Ovary (tissue), 7 donors: ENCODE measurements at regions not wholly inside any gene's neighbourhood (a gene's known extent, or its start where the extent isn't known, plus 50 kb on each side); places are given as distances from the start of the nearest gene placed in this dataset.

Experiments
- DNase-seq, 5 donors: peaks; one replicate each; pipeline ENCODE4 v3.0.0-alpha.2; 2019 to 2020
- H3K27ac ChIP-seq, 2 donors: fragments of 200-600 bp; one replicate each; pipeline versions ENCODE4 v1.5.1 to v1.8.0; 2019 to 2022
- H3K27me3 ChIP-seq: fragments of 200-600 bp; one replicate; pipeline ENCODE4 v1.8.0; 2022
- H3K36me3 ChIP-seq: fragments of 200-600 bp; sonication (generic); one replicate; pipeline ENCODE4 v1.5.1; 2019
- H3K4me1 ChIP-seq: one replicate; pipeline ENCODE4 v1.8.1; 2013; ENCODE audit warnings: mild to moderate bottlenecking, moderate library complexity; ENCODE audit not compliant: insufficient read depth
- H3K4me3 ChIP-seq: fragments of 200-600 bp; sonication (generic); one replicate; pipeline ENCODE4 v1.5.1; 2017
- H3K9me3 ChIP-seq, 2 donors: fragments of 200-600 bp in 1 of 2; sonication (generic) in 1 of 2; one replicate each; pipeline versions ENCODE4 v1.5.1 to v1.8.1; 2013 to 2019; ENCODE audit warnings: mild to moderate bottlenecking in 1 of 2, moderate library complexity in 1 of 2
- EP300 ChIP-seq: sonication (generic); formaldehyde crosslinking; IDR thresholded peaks from one replicate; pipeline ENCODE4 v1.6.1; 2017; ENCODE audit warnings: antibody characterized with exemption
- POLR2A ChIP-seq: fragments of 450-650 bp; IDR thresholded peaks from one replicate; pipeline ENCODE4 v1.6.1; 2017; ENCODE audit warnings: antibody characterized with exemption, mild to moderate bottlenecking, moderate library complexity
- WGBS, 3 donors: extraction: QIAGEN DNeasy Blood & Tissue Kit in 1 of 3; methylation state at CpG; one replicate each; pipeline versions ENCODE4 v1.1.5 to v1.1.7; 2013 to 2017; 5-methylcytosine and 5-hydroxymethylcytosine counted together
- intact Hi-C, 4 donors: fragments of 100-400 bp; cut with DNase I; formaldehyde crosslinking; loops; one replicate each; pipeline versions ENCODE4 v1.11.0 to v1.15.1; 2022 to 2023
- TF ChIP-seq, protein P1 (sequence below), 3 donors: fragments of 450-650 bp in 2 of 3; fragments of 200-600 bp in 1 of 3; IDR thresholded peaks; one replicate each; pipeline versions ENCODE4 v1.5.1 to v1.8.0; 2016 to 2022; ENCODE audit warnings: antibody characterized with exemption in 3 of 3, mild to moderate bottlenecking in 1 of 3
- donor health status: DM: no; HTN: no; CAD: no; lungs with moderate emphysema.
- donor health status: DM: no; HTN: no; CAD: no.
- donor health status: Bipolar disorder and iron deficiency.
- donor health status: DM: no; HTN: no; CAD: no.
- donor health status: DM: yes; HTN: yes; CAD: no.

DNA sequence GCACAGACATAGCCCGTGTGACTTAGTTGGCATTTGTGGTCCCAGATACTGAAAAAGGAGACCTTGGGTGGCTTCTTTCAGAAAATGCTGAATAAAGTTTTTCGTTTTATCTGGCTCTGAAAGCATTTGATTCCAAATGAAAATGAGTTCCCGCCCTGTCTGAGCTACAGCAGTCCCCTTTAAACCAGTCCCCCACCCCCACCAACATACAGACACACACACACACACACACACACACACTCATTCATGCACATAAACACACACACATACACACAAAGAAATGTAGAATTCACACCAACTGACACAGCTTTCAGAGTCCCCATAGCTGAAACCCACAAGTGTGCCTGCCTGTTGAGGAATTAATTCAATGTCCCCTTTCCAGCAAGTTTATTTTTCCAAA lies 97.0 kb upstream of the SMARCA2 start:
- Histone ChIP-seq H3K27me3 (no peaks in the 10 kb centered on the region), H3K4me1 (no peaks in the 10 kb centered on the region), H3K4me3 (no peak overlapping the region), H3K36me3 (no peaks in the 10 kb centered on the region), H3K27ac (no peak overlapping the region), H3K9me3 (no peaks in the 10 kb centered on the region)
- 45 to 60% (median 49%) methylated on average over 3 of the region's 3 CpGs for WGBS, 3 donors
- no peak for DNase-seq
- intact Hi-C loops: no loop called here
- no peak for TF ChIP-seq EP300
- TF ChIP-seq POLR2A: no peak
- TF ChIP-seq, protein P1, sequence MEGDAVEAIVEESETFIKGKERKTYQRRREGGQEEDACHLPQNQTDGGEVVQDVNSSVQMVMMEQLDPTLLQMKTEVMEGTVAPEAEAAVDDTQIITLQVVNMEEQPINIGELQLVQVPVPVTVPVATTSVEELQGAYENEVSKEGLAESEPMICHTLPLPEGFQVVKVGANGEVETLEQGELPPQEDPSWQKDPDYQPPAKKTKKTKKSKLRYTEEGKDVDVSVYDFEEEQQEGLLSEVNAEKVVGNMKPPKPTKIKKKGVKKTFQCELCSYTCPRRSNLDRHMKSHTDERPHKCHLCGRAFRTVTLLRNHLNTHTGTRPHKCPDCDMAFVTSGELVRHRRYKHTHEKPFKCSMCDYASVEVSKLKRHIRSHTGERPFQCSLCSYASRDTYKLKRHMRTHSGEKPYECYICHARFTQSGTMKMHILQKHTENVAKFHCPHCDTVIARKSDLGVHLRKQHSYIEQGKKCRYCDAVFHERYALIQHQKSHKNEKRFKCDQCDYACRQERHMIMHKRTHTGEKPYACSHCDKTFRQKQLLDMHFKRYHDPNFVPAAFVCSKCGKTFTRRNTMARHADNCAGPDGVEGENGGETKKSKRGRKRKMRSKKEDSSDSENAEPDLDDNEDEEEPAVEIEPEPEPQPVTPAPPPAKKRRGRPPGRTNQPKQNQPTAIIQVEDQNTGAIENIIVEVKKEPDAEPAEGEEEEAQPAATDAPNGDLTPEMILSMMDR (IDR thresholded peaks at IDR 0.05): no peak

DNA sequence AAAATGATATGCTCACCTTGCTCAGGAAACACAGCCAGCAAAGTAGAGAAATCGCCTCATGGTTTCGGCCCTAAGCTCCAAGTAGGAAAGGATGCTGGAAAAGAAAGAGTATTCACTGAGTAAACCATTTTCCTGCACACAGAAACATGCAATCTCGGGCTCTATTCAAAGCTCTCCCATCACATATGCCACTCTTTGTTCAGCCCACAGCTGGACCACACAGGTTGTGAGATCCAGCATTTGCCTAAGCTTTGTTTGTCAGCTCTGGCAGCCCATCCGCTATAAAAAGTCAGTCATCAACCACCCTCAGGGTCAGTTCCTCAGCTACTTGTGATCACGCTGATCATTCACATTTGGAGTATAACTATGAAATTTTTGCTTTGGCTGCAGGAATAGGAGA lies 96.5 kb upstream of the SMARCA2 start:
- no peak for TF ChIP-seq EP300
- TF ChIP-seq, protein P1 (IDR thresholded peaks at IDR 0.05): no peak
- TF ChIP-seq POLR2A: no peak
- H3K4me3 ChIP-seq: no peak overlapping the region
- intact Hi-C loops: no loop called here
- no peaks in the 10 kb centered on the region for H3K9me3 ChIP-seq
- H3K27me3 ChIP-seq: no peaks in the 10 kb centered on the region
- no peaks in the 10 kb centered on the region for H3K36me3 ChIP-seq
- DNase-seq: no peak
- no peaks in the 10 kb centered on the region for H3K4me1 ChIP-seq
- WGBS, 3 donors: 62 to 80% (median 63%) methylated on average over 5 of the region's 5 CpGs
- no peak overlapping the region for H3K27ac ChIP-seq

DNA sequence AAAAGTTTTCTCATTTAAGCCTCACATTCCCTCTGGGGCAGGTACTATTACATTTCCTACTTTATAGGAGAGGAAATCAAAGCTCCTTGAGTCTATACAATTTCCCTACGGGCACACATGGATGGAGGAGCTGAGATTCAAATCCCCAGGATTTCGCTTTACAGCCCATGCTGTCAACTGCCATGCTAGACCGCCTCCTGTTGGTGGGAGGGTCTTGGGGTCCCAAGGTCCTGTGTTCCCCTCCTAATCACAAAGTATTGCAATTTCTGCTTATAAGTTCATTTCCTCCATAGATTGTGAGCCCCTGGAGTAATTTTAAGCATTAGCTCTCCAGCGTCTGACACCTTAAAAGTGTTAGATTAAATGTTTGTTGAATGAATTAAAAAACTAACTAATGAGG lies 95.9 kb upstream of the SMARCA2 start:
- no peak for TF ChIP-seq EP300
- TF ChIP-seq, protein P1 (IDR thresholded peaks at IDR 0.05): no peak
- no peak overlapping the region for H3K27ac ChIP-seq
- H3K9me3 ChIP-seq: no peaks in the 10 kb centered on the region
- no peak for DNase-seq
- intact Hi-C loops: no loop called here
- no peaks in the 10 kb centered on the region for H3K4me1 ChIP-seq
- no peaks in the 10 kb centered on the region for H3K36me3 ChIP-seq
- no peaks in the 10 kb centered on the region for H3K27me3 ChIP-seq
- H3K4me3 ChIP-seq: no peak overlapping the region
- 88 to 95% (median 92%) methylated on average over 4 of the region's 4 CpGs for whole genome bisulfite sequencing, 3 donors

DNA sequence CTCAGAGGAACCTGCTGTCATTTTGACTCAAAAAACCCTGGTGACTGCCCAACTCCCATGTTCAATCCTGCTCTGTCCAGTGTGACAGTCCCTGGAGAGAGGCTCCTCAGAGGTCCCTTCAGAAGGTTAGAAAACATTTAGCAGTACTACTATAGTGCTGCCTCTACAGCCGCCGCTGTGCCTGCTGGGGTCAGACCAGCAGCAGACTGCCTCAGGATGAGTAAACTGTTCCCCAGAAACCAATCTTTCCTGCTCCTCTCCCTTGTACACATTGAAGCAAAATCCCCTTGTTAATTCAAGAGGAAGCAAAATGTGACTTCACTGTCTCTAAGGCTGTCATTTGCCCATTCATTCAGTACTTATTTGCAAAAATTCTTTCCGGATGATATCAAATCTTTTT lies 94.8 kb upstream of the SMARCA2 start:
- 73 to 81% (median 76%) methylated on average over 3 of the region's 3 CpGs for WGBS, 3 donors
- no peak for TF ChIP-seq POLR2A
- TF ChIP-seq EP300: no peak
- TF ChIP-seq, protein P1 (IDR thresholded peaks at IDR 0.05): no peak
- no peaks in the 10 kb centered on the region for H3K27me3 ChIP-seq

DNA sequence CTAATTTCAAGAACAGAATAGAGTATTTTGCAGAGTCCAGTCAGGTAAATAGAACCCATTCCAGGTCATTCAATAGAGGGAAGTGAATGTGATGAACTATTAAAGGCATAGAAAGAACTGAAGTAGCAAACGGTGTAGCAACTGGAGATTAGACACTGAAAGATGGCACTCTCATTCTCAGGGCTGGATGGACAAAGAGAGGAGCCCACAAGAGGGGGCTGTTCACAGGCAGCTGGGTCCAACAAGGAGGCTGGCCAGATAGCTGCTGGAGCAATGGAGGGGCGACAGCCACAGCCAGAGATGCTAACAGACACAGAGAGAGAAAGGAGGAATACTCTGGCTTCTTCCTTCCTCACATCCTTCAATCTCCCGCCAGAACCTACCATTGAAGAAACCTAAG lies 93.1 kb upstream of the SMARCA2 start:
- Histone ChIP-seq H3K36me3 (no peaks in the 10 kb centered on the region), H3K27me3 (no peaks in the 10 kb centered on the region), H3K27ac (no peak overlapping the region), H3K4me3 (no peak overlapping the region), H3K9me3 (no peaks in the 10 kb centered on the region), H3K4me1 (no peaks in the 10 kb centered on the region)
- WGBS, 3 donors: 72 to 73% (median 72%) methylated on average over 3 of the region's 3 CpGs
- no peak for DNase-seq
- TF ChIP-seq POLR2A (no peak), EP300 (no peak)
- TF ChIP-seq, protein P1 (IDR thresholded peaks at IDR 0.05): no peak
- intact Hi-C loops: no loop called here

More for the DNA sequence above, 94.8 kb upstream of the SMARCA2 start:
- no peaks in the 10 kb centered on the region for H3K4me1 ChIP-seq
- no peak overlapping the region for H3K27ac ChIP-seq
- intact Hi-C loops: no loop called here
- no peak for DNase-seq
- no peak overlapping the region for H3K4me3 ChIP-seq
- H3K36me3 ChIP-seq: no peaks in the 10 kb centered on the region
- H3K9me3 ChIP-seq: no peaks in the 10 kb centered on the region
